ENCODE measurements at regions not wholly inside any gene's neighbourhood (a gene's known extent, or its start where the extent isn't known, plus 50 kb on each side); places are given as distances from the start of the nearest gene placed in this dataset.

GRCh38 chr9:13424204-13424603, 144.7 kb upstream of the MPDZ start:
- DNase-seq (ENCODE audit: low read depth in 1 of 2, low spot score in 1 of 2), result no peak
- H3K27me3 ChIP-seq (ENCODE audit: insufficient read depth, poor library complexity, severe bottlenecking), result no peaks in the 10 kb centered on the region
- TF ChIP-seq GABPA (IDR thresholded peaks at IDR 0.05; ENCODE audit: low read depth), result no peak
- TF ChIP-seq SPI1 (IDR thresholded peaks at IDR 0.05; ENCODE audit: borderline replicate concordance, low read depth), result no peak
- TF ChIP-seq REST (IDR thresholded peaks at IDR 0.05; ENCODE audit: insufficient replicate concordance, low read depth), result no peak
- no peak for TF ChIP-seq CTCF (IDR thresholded peaks at IDR 0.05; ENCODE audit: insufficient read depth, low read length)
- no peak for TF ChIP-seq POLR2AphosphoS5 (IDR thresholded peaks at IDR 0.05; ENCODE audit: low read depth)
- no peak overlapping the region for H3K4me3 ChIP-seq (replicated peaks; ENCODE audit: insufficient read depth, low read length)
- H3K27ac ChIP-seq (replicated peaks), result no peak overlapping the region

- no peak for TF ChIP-seq CTCF (IDR thresholded peaks at IDR 0.05; ENCODE audit: insufficient read depth, low read length)
- no peak for TF ChIP-seq POLR2AphosphoS5 (IDR thresholded peaks at IDR 0.05; ENCODE audit: low read depth)
- no peak for TF ChIP-seq GABPA (IDR thresholded peaks at IDR 0.05; ENCODE audit: low read depth)
- TF ChIP-seq REST (IDR thresholded peaks at IDR 0.05; ENCODE audit: insufficient replicate concordance, low read depth), result no peak
- TF ChIP-seq SPI1 (IDR thresholded peaks at IDR 0.05; ENCODE audit: borderline replicate concordance, low read depth), result no peak
- Histone ChIP-seq H3K27ac (replicated peaks) (no peak overlapping the region), H3K4me3 (replicated peaks; ENCODE audit: insufficient read depth, low read length) (no peak overlapping the region), H3K27me3 (ENCODE audit: insufficient read depth, poor library complexity, severe bottlenecking) (no peaks in the 10 kb centered on the region)
- no peak for DNase-seq (ENCODE audit: low read depth in 1 of 2, low spot score in 1 of 2)
Observed at GRCh38 chr9:13414349-13414748, 134.9 kb upstream of the MPDZ start.

- no peak for DNase-seq (ENCODE audit: low read depth in 1 of 2, low spot score in 1 of 2)
- H3K27me3 ChIP-seq (ENCODE audit: insufficient read depth, poor library complexity, severe bottlenecking), result no peaks in the 10 kb centered on the region
- no peak for TF ChIP-seq POLR2AphosphoS5 (IDR thresholded peaks at IDR 0.05; ENCODE audit: low read depth)
- no peak for TF ChIP-seq GABPA (IDR thresholded peaks at IDR 0.05; ENCODE audit: low read depth)
- no peak for TF ChIP-seq CTCF (IDR thresholded peaks at IDR 0.05; ENCODE audit: insufficient read depth, low read length)
- no peak for TF ChIP-seq SPI1 (IDR thresholded peaks at IDR 0.05; ENCODE audit: borderline replicate concordance, low read depth)
- no peak for TF ChIP-seq REST (IDR thresholded peaks at IDR 0.05; ENCODE audit: insufficient replicate concordance, low read depth)
- H3K27ac ChIP-seq (replicated peaks), result no peak overlapping the region
- no peak overlapping the region for H3K4me3 ChIP-seq (replicated peaks; ENCODE audit: insufficient read depth, low read length)
Observed at GRCh38 chr9:13412331-13412730, 132.8 kb upstream of the MPDZ start.
